ENCODE measurements at regions not wholly inside any gene's neighbourhood (a gene's known extent, or its start where the extent isn't known, plus 50 kb on each side); places are given as distances from the start of the nearest gene placed in this dataset.

DNA sequence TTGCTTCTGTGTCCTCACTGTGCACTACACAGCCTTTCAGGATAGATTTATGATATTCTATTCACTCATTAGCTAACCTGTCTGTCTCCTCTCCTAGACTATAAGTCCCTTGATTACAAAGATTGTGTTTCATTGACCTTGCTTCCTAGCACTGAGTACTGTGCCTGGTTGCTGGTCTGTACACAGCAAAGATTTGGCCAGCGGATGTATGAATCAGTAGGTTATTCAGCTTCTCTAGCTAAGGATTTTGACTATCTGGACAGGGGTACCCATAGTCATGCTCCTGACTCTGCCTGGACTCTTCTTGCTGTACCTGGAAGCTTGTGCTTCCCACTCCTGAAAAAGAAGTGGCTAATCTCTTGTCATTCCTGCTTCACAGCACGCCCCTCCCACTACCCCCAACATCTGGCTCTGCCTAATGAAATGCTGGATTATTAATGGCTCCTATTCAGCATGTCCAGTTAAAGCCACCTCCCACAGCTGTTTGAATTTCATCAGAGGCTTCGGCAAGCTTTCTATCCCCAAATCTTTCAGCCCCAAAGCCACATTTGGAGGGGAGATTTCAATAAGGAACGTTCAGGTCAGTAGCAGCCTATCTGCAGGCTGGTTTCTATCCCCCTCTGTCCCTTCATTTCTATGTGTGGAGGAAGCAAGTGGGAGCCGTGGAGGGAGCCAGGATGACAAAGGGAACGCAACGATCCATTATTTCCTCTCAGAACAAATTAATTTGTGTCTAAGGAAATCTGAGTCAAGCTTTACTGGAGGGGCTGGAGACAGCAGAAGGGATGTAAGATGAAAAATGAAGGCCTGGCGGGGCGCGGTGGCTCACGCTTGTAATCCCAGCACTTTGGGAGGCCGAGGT is 64.8 kb upstream of the PPM1J start:
- 81 to 84% methylated on average over 8 to 12 of the region's 12 CpGs for WGBS, 2 donors (ENCODE audit: low coverage in 1 of 2)
- no peak overlapping the region for H3K27ac ChIP-seq
- no peaks in the 10 kb centered on the region for H3K36me3 ChIP-seq
- no peaks in the 10 kb centered on the region for H3K27me3 ChIP-seq
- no peak for DNase-seq
- in situ Hi-C loops (cut with MboI; ENCODE audit: low pct_ligation_motif_present in 1 of 4, low pct_unique_long_range_greater_than_20kb in 1 of 4, low sequenced_read_pairs in 3 of 4) (no loop called here), intact Hi-C loops (cut with DNase I; ENCODE audit: low total_unique reads) (no loop called here)
- H3K9me3 ChIP-seq = no peaks in the 10 kb centered on the region
- H3K4me3 ChIP-seq = no peak overlapping the region
- TF ChIP-seq POLR2A (IDR thresholded peaks at IDR 0.05) = no peak
- TF ChIP-seq EP300 (IDR thresholded peaks at IDR 0.05; ENCODE audit: low read depth) = no peak
- no peak for TF ChIP-seq CTCF (IDR thresholded peaks at IDR 0.05)
- no peak for TF ChIP-seq POLR2AphosphoS5 (IDR thresholded peaks at IDR 0.05)
- no peaks in the 10 kb centered on the region for H3K4me1 ChIP-seq

- Histone ChIP-seq H3K4me3 (no peak overlapping the region), H3K36me3 (no peaks in the 10 kb centered on the region), H3K9me3 (no peaks in the 10 kb centered on the region), H3K27ac (no peak overlapping the region), H3K4me1 (no peaks in the 10 kb centered on the region), H3K27me3 (no peaks in the 10 kb centered on the region)
- in situ Hi-C loops (cut with MboI; ENCODE audit: low pct_ligation_motif_present in 1 of 4, low pct_unique_long_range_greater_than_20kb in 1 of 4, low sequenced_read_pairs in 3 of 4) (no loop called here), intact Hi-C loops (cut with DNase I; ENCODE audit: low total_unique reads) (no loop called here)
- WGBS, 2 donors (ENCODE audit: low coverage in 1 of 2) = 38 to 63% methylated on average over 1 of the region's 1 CpG
- TF ChIP-seq CTCF (IDR thresholded peaks at IDR 0.05) (no peak), EP300 (IDR thresholded peaks at IDR 0.05; ENCODE audit: low read depth) (no peak), POLR2A (IDR thresholded peaks at IDR 0.05) (no peak), POLR2AphosphoS5 (IDR thresholded peaks at IDR 0.05) (no peak)
- DNase-seq = no peak
Observed at GRCh38 chr1:112778137-112778536, 63.0 kb upstream of the PPM1J start.

DNA sequence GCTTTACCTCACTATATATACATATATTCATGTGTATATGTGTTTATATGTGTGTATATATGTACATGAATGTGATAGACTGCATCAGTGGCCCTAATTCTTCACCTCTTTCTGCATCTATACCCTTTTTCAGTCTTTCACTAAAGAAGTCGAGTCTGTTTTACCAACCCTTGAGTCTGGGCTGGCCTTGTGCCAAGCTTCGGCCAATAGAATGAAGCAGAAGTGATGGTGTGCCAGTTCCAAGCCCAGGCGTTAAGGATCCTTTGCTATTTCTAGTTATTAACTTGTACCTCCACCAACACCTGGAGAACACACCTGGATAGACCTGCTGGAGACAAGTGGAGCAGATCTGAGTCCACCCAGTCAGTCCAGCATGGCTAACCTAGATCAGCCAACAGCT is 61.6 kb upstream of the PPM1J start:
- DNase-seq = no peak
- intact Hi-C loops (cut with DNase I; ENCODE audit: low total_unique reads) = no loop called here
- Histone ChIP-seq H3K9me3 (no peaks in the 10 kb centered on the region), H3K4me1 (no peaks in the 10 kb centered on the region), H3K27me3 (no peaks in the 10 kb centered on the region), H3K36me3 (no peaks in the 10 kb centered on the region), H3K27ac (no peak overlapping the region), H3K4me3 (no peak overlapping the region)
- TF ChIP-seq POLR2A (IDR thresholded peaks at IDR 0.05) (no peak), EP300 (IDR thresholded peaks at IDR 0.05; ENCODE audit: low read depth) (no peak), POLR2AphosphoS5 (IDR thresholded peaks at IDR 0.05) (no peak), CTCF (IDR thresholded peaks at IDR 0.05) (no peak)
- WGBS, 2 donors (ENCODE audit: low coverage in 1 of 2) = 70 to 100% methylated on average over 1 to 3 of the region's 3 CpGs
- in situ Hi-C loops (cut with MboI; ENCODE audit: low pct_ligation_motif_present in 1 of 4, low pct_unique_long_range_greater_than_20kb in 1 of 4, low sequenced_read_pairs in 3 of 4) = no loop called here

DNA sequence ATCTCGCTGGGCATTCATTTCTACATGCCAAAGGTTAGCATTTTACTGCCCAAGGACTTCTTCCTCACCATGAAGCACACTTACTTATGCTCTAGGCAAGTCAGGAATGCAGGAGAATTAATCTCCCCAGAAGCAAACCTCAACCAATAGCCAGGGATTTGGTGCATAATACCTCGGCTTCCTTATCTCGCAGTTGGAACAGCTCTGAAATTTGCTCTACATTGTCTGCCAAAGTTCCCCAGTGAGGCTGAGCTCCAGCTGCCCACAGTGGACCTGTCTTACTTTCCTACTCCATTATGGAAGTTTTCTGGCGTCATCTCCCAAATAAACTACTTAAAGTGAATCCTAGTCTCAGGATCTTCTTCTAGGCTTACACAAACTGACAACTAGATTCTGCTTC is 57.6 kb upstream of the PPM1J start:
- in situ Hi-C loops (cut with MboI; ENCODE audit: low pct_ligation_motif_present in 1 of 4, low pct_unique_long_range_greater_than_20kb in 1 of 4, low sequenced_read_pairs in 3 of 4) (no loop called here), intact Hi-C loops (cut with DNase I; ENCODE audit: low total_unique reads) (no loop called here)
- H3K27me3 ChIP-seq = no peaks in the 10 kb centered on the region
- DNase-seq = no peak
- no peak overlapping the region for H3K27ac ChIP-seq
- TF ChIP-seq EP300 (IDR thresholded peaks at IDR 0.05; ENCODE audit: low read depth) (no peak), POLR2AphosphoS5 (IDR thresholded peaks at IDR 0.05) (no peak), CTCF (IDR thresholded peaks at IDR 0.05) (no peak), POLR2A (IDR thresholded peaks at IDR 0.05) (no peak)
- no peak overlapping the region for H3K4me3 ChIP-seq
- H3K36me3 ChIP-seq = no peaks in the 10 kb centered on the region
- H3K4me1 ChIP-seq = no peaks in the 10 kb centered on the region
- H3K9me3 ChIP-seq = no peaks in the 10 kb centered on the region
- WGBS, 2 donors (ENCODE audit: low coverage in 1 of 2) = 82 to 92% methylated on average over 2 to 4 of the region's 4 CpGs

Measured in transverse colon (tissue), 4 donors.